22Rv1 (cell line): ENCODE measurements at regions not wholly inside any gene's neighbourhood (a gene's known extent, or its start where the extent isn't known, plus 50 kb on each side); places are given as distances from the start of the nearest gene placed in this dataset.

Experiments
- CTCF ChIP-seq: fragments of 450-650 bp; IDR thresholded peaks from 2 replicates; pipeline ENCODE4 v1.5.1; 2017; ENCODE audit warnings: mild to moderate bottlenecking
- ZFX ChIP-seq: fragments of 450-650 bp; IDR thresholded peaks from 2 replicates; pipeline ENCODE4 v1.6.1; 2017; ENCODE audit warnings: antibody characterized with exemption, borderline replicate concordance

- no peak for TF ChIP-seq CTCF
- no peak for TF ChIP-seq ZFX
Measured at GRCh38 chr10:55263327-55263726, 462.3 kb upstream of the PCDH15 start.
